IMR-90 (cell line): ENCODE measurements at regions not wholly inside any gene's neighbourhood (a gene's known extent, or its start where the extent isn't known, plus 50 kb on each side); places are given as distances from the start of the nearest gene placed in this dataset.

ENCODE experiments used
- ATAC-seq: fragments of 200-7000 bp; cut with Tn5 transposase; 2 replicates; pipeline ENCODE4 v1.9.1; 2020; ENCODE audit warnings: low read depth, mild to moderate bottlenecking, moderate library complexity
- BruUV-seq: library from RNA; stranded (reverse); fragments of 400-500 nt; replicated peaks from 2 replicates; lab custom pipeline; 2021; lab: Mats Ljungman, UMichigan
- CTCF ChIA-PET: fragments of 300-600 bp; formaldehyde crosslinking; extraction: SDS; loops from one replicate; lab custom pipeline; 2021; ENCODE audit warnings: antibody characterized with exemption; lab: Yijun Ruan, JAX
- POLR2A ChIA-PET: fragments of 300-600 bp; sonication (Branson Sonifier 250); formaldehyde crosslinking; loops from one replicate; lab custom pipeline; 2022; ENCODE audit warnings: antibody characterized with exemption; ENCODE audit not compliant: unreplicated experiment; lab: Charles Lee
- DNase-seq: peaks from one replicate; pipeline ENCODE4 v3.0.0; 2013
- H2AFZ ChIP-seq: replicated peaks from 2 replicates; pipeline ENCODE3; 2013; ENCODE audit warnings: low read length, mild to moderate bottlenecking; ENCODE audit not compliant: poor library complexity
- H2AK5ac ChIP-seq: 2 replicates; pipeline ENCODE4 v1.6.1; 2013; ENCODE audit warnings: low read depth, low read length, inconsistent platforms
- H2AK9ac ChIP-seq: replicated peaks from 2 replicates; pipeline ENCODE3; 2013; ENCODE audit warnings: mild to moderate bottlenecking, low read depth, low read length, moderate library complexity; ENCODE audit not compliant: poor library complexity
- H2BK120ac ChIP-seq: 2 replicates; pipeline ENCODE4 v1.6.1; 2013; ENCODE audit warnings: low read depth, low read length, inconsistent platforms
- H2BK15ac ChIP-seq: 3 replicates; pipeline ENCODE4 v1.6.1; 2013; ENCODE audit warnings: low read depth, low read length, inconsistent platforms
- H2BK20ac ChIP-seq: 2 replicates; pipeline ENCODE4 v1.6.1; 2013; ENCODE audit warnings: low read depth, mild to moderate bottlenecking, inconsistent platforms, low read length, moderate library complexity
- H2BK5ac ChIP-seq: 2 replicates; pipeline ENCODE4 v1.6.1; 2013; ENCODE audit warnings: mild to moderate bottlenecking, low read depth, low read length, inconsistent platforms; ENCODE audit not compliant: poor library complexity, severe bottlenecking
- H3K14ac ChIP-seq: replicated peaks from 2 replicates; pipeline ENCODE4 v1.6.1; 2013; ENCODE audit warnings: low read depth, low read length, inconsistent platforms
- H3K18ac ChIP-seq: 2 replicates; pipeline ENCODE4 v1.6.1; 2013; ENCODE audit warnings: low read depth, low read length, control low read depth
- H3K23ac ChIP-seq: 2 replicates; pipeline ENCODE4 v1.6.1; 2013; ENCODE audit warnings: low read depth, low read length, inconsistent platforms
- H3K27ac ChIP-seq: 2 replicates; pipeline ENCODE4 v1.5.1; 2013; ENCODE audit warnings: mild to moderate bottlenecking, control low read depth, low read length; ENCODE audit not compliant: insufficient read depth
- H3K27me3 ChIP-seq: 2 replicates; pipeline ENCODE4 v1.6.1; 2013; ENCODE audit warnings: low read length; ENCODE audit not compliant: control insufficient read depth, insufficient read depth
- H3K36me3 ChIP-seq: 2 replicates; pipeline ENCODE4 v1.6.1; 2013; ENCODE audit warnings: low read length, mixed read lengths; ENCODE audit not compliant: control insufficient read depth, insufficient read depth
- H3K4ac ChIP-seq: 2 replicates; pipeline ENCODE4 v1.6.1; 2013; ENCODE audit warnings: low read depth, low read length, inconsistent platforms
- H3K4me1 ChIP-seq: 2 replicates; pipeline ENCODE4 v1.6.1; 2013; ENCODE audit warnings: low read length, mixed read lengths; ENCODE audit not compliant: control insufficient read depth, insufficient read depth
- H3K4me2 ChIP-seq: 2 replicates; pipeline ENCODE4 v1.6.1; 2013; ENCODE audit warnings: low read depth, mild to moderate bottlenecking, control low read depth, low read length, moderate library complexity
- H3K4me3 ChIP-seq: 2 replicates; pipeline ENCODE4 v1.5.1; 2013; ENCODE audit warnings: low read depth, mild to moderate bottlenecking, control low read depth, low read length, moderate library complexity; ENCODE audit not compliant: insufficient read depth
- H3K56ac ChIP-seq: 2 replicates; pipeline ENCODE4 v1.6.1; 2013; ENCODE audit warnings: low read length, inconsistent platforms; ENCODE audit not compliant: insufficient read depth; ENCODE audit errors: extremely low read depth
- H3K79me1 ChIP-seq, 2 experiments: 2 replicates each; pipeline ENCODE4 v1.6.1; 2013; ENCODE audit warnings: low read length in 2 of 2, inconsistent platforms in 1 of 2, low read depth in 1 of 2
- H3K9ac ChIP-seq: 2 replicates; pipeline ENCODE4 v1.6.1; 2013; ENCODE audit warnings: low read depth, low read length, control low read depth
- H3K9me1 ChIP-seq: 2 replicates; pipeline ENCODE4 v1.6.1; 2013; ENCODE audit warnings: low read length, inconsistent platforms; ENCODE audit not compliant: insufficient read depth
- H3K9me3 ChIP-seq: 2 replicates; pipeline ENCODE4 v1.6.1; 2013; ENCODE audit warnings: low read length; ENCODE audit not compliant: control insufficient read depth, insufficient read depth
- H4K20me1 ChIP-seq: 2 replicates; pipeline ENCODE4 v1.6.1; 2013; ENCODE audit warnings: low read length, inconsistent platforms; ENCODE audit not compliant: insufficient read depth
- H4K5ac ChIP-seq: 2 replicates; pipeline ENCODE4 v1.6.1; 2013; ENCODE audit warnings: mild to moderate bottlenecking, low read depth, low read length, control low read depth
- H4K8ac ChIP-seq, 2 experiments: 2 replicates each; pipeline ENCODE4 v1.6.1; 2013; ENCODE audit warnings: low read depth in 2 of 2, low read length in 2 of 2, control low read depth in 1 of 2, inconsistent platforms in 1 of 2
- H4K91ac ChIP-seq: 2 replicates; pipeline ENCODE4 v1.6.1; 2013; ENCODE audit warnings: low read depth, low read length, inconsistent platforms; ENCODE audit not compliant: insufficient read depth
- BHLHE40 ChIP-seq: fragments of 150-350 bp; IDR thresholded peaks from 2 replicates; pipeline ENCODE4 v1.6.1; 2016; ENCODE audit warnings: mild to moderate bottlenecking, low read depth, low read length
- CEBPB ChIP-seq: IDR thresholded peaks from 2 replicates; pipeline ENCODE4 v1.6.1; 2012; ENCODE audit warnings: low read depth, low read length, improper control_type of control experiment
- FOS ChIP-seq: fragments of 150-350 bp; IDR thresholded peaks from 2 replicates; pipeline ENCODE4 v1.6.1; 2016; ENCODE audit warnings: low read depth, low read length
- POLR2A ChIP-seq: IDR thresholded peaks from 2 replicates; pipeline ENCODE4 v1.6.1; 2012; ENCODE audit warnings: mild to moderate bottlenecking, low read depth, low read length
- RAD21 ChIP-seq: IDR thresholded peaks from 2 replicates; pipeline ENCODE4 v1.6.1; 2012; ENCODE audit warnings: low read length, improper control_type of control experiment
- WGBS, 2 experiments: methylation state at CpG; one replicate each; pipeline versions ENCODE4 v1.1.5 to v1.1.7; 2013; ENCODE audit warnings: missing lambda C conversion rate in 2 of 2; ENCODE audit not compliant: insufficient read length in 1 of 2; ENCODE audit errors: extremely low coverage in 2 of 2; 5-methylcytosine and 5-hydroxymethylcytosine counted together
- dilution Hi-C: fragments of 300-500 bp; cut with HindIII; formaldehyde crosslinking; loops from one replicate; pipeline ENCODE4 v1.14.3; 2018; ENCODE audit warnings: low sequenced_read_pairs; ENCODE audit not compliant: unreplicated experiment
- in situ Hi-C: fragments of 300-500 bp; cut with MboI; formaldehyde crosslinking; loops from 3 replicates; pipeline ENCODE4 v1.14.3; 2019; ENCODE audit warnings: low sequenced_read_pairs, inconsistent platforms, mixed read lengths
- intact Hi-C: fragments of 100-400 bp; cut with micrococcal nuclease; formaldehyde crosslinking; loops from 2 replicates; pipeline ENCODE4 v1.10.0; 2022
- TF ChIP-seq, protein P1 (sequence below): fragments of 150-350 bp; IDR thresholded peaks from 2 replicates; pipeline ENCODE4 v1.6.1; 2016; ENCODE audit warnings: low read depth, mild to moderate bottlenecking, low read length, moderate library complexity, borderline replicate concordance

DNA sequence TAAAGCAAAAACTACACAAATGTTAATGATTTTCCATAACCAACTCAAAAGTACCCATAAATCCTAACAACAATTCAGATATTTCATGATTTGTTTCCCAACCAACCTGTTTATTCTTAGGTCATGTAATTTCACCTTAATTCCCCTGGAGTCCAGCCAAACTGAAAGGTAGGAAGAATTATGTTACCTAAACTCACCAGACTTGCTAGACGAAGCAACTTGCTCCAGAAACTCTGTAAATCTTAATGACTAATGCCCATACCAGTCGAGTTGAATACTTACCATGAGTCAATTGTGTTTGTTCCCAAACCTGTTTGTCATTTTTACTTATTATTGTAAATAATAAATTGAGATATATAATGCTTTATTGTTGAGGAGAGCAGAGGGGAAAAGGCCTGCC, 1030.0 kb downstream of the TBL1XR1 start:
- ATAC-seq (no peak), DNase-seq (no peak)
- Histone ChIP-seq H3K79me1 (no peaks in the 10 kb centered on the region), H3K56ac (no peak overlapping the region), H3K27ac (no peak overlapping the region), H4K5ac (no peak overlapping the region), H4K91ac (no peak overlapping the region), H2BK5ac (no peak overlapping the region), H2BK120ac (no peak overlapping the region), H3K27me3 (no peaks in the 10 kb centered on the region), H3K9ac (no peak overlapping the region), H3K9me3 (no peaks in the 10 kb centered on the region), H3K18ac (no peak overlapping the region), H2AFZ (no peak overlapping the region), H4K20me1 (no peaks in the 10 kb centered on the region), H3K4ac (no peak overlapping the region), H3K4me3 (no peak overlapping the region), H2BK15ac (no peak overlapping the region), H3K36me3 (no peaks in the 10 kb centered on the region), H2BK20ac (no peak overlapping the region), H3K4me2 (no peak overlapping the region), H3K9me1 (no peaks in the 10 kb centered on the region), H3K23ac (no peak overlapping the region), H4K8ac (no peak overlapping the region), H3K14ac (no peak overlapping the region), H2AK5ac (no peak overlapping the region), H2AK9ac (no peak overlapping the region), H3K4me1 (no peaks in the 10 kb centered on the region)
- TF ChIP-seq, protein P1, sequence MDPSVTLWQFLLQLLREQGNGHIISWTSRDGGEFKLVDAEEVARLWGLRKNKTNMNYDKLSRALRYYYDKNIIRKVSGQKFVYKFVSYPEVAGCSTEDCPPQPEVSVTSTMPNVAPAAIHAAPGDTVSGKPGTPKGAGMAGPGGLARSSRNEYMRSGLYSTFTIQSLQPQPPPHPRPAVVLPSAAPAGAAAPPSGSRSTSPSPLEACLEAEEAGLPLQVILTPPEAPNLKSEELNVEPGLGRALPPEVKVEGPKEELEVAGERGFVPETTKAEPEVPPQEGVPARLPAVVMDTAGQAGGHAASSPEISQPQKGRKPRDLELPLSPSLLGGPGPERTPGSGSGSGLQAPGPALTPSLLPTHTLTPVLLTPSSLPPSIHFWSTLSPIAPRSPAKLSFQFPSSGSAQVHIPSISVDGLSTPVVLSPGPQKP = no peak
- no peak for TF ChIP-seq POLR2A
- TF ChIP-seq BHLHE40 = no peak
- TF ChIP-seq FOS = no peak
- no peak for TF ChIP-seq CEBPB
- no peak for TF ChIP-seq RAD21
- CTCF ChIA-PET = interaction anchor here (0.7 kb wide), 1 partner anchor 783 kb away, joined by 3 read pairs; no protein-coding TSS in a partner anchor
- intact Hi-C loops = no loop called here
- dilution Hi-C loops = no loop called here
- POLR2A ChIA-PET = no interaction called here
- no TSS peak for BruUV-seq
- in situ Hi-C loops = no loop called here
- no CpG with 5 or more reads among the region's 2 CpGs for WGBS, 2 experiments
